ENCODE measurements at regions not wholly inside any gene's neighbourhood (a gene's known extent, or its start where the extent isn't known, plus 50 kb on each side); places are given as distances from the start of the nearest gene placed in this dataset.

GRCh38 chr22:22957090-22957489 lies 69.5 kb downstream of the IGLL5 start:
- TF ChIP-seq CTCF (IDR thresholded peaks at IDR 0.05; ENCODE audit: insufficient read depth, low read length, poor library complexity, severe bottlenecking): no peak
- no peak for TF ChIP-seq EZH2phosphoT487 (conservative IDR thresholded peaks at IDR 0.05; ENCODE audit: low read length)
